GM10266 (cell line): ENCODE measurements at regions not wholly inside any gene's neighbourhood (a gene's known extent, or its start where the extent isn't known, plus 50 kb on each side); places are given as distances from the start of the nearest gene placed in this dataset.

ENCODE experiments used
- DNase-seq: peaks from one replicate; pipeline ENCODE4 v3.0.0; 2012; ENCODE audit errors: extremely low spot score
- TF ChIP-seq, protein P1 (sequence below): IDR thresholded peaks from 2 replicates; pipeline ENCODE4 v1.5.1; 2012; ENCODE audit warnings: mild to moderate bottlenecking, low read depth; ENCODE audit not compliant: control insufficient read depth, insufficient read depth; ENCODE audit errors: missing control alignments

DNA sequence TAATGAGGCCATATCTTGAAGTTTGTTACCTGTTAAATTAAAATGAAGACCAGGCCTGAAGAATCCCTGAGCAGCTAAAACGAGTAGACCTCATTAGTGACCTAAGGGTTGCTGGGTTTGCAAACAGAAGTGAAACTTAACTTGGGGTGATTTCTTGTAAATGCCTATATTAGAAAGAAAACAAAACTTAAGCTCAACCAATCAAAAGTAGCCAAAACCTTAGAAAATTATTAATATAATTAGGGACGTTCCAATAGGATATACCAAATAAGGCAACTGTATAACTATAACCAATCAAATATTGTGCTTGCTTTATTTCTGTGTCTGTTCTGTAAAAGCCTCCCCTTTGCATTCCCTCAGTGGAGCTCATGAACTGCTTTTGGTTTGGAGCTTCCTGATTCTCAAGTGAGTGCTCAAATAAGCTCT, 137.9 kb upstream of the VRK2 start:
- TF ChIP-seq, protein P1, sequence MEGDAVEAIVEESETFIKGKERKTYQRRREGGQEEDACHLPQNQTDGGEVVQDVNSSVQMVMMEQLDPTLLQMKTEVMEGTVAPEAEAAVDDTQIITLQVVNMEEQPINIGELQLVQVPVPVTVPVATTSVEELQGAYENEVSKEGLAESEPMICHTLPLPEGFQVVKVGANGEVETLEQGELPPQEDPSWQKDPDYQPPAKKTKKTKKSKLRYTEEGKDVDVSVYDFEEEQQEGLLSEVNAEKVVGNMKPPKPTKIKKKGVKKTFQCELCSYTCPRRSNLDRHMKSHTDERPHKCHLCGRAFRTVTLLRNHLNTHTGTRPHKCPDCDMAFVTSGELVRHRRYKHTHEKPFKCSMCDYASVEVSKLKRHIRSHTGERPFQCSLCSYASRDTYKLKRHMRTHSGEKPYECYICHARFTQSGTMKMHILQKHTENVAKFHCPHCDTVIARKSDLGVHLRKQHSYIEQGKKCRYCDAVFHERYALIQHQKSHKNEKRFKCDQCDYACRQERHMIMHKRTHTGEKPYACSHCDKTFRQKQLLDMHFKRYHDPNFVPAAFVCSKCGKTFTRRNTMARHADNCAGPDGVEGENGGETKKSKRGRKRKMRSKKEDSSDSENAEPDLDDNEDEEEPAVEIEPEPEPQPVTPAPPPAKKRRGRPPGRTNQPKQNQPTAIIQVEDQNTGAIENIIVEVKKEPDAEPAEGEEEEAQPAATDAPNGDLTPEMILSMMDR, result no peak
- DNase-seq, result peak; percentile 9

DNA sequence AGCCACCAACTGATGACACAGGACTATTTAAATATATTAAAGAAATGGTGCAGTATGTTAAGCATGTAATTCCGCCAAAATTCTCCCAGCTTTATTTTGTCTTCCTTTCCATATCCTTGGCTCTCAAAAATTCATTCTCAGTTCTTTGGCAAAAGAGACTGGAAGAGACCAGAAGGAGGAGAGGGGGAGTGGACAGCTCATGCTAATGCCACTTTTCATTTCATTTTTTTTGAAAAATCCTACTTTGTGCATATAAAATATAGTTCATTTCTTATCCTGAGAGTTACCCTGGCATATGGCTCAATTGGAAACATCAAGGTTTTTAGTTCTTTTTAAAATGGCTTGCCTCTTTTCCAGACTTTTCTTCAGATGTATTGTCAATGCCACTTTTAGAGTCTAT, 128.5 kb upstream of the VRK2 start:
- TF ChIP-seq, protein P1, result no peak
- no peak for DNase-seq

DNA sequence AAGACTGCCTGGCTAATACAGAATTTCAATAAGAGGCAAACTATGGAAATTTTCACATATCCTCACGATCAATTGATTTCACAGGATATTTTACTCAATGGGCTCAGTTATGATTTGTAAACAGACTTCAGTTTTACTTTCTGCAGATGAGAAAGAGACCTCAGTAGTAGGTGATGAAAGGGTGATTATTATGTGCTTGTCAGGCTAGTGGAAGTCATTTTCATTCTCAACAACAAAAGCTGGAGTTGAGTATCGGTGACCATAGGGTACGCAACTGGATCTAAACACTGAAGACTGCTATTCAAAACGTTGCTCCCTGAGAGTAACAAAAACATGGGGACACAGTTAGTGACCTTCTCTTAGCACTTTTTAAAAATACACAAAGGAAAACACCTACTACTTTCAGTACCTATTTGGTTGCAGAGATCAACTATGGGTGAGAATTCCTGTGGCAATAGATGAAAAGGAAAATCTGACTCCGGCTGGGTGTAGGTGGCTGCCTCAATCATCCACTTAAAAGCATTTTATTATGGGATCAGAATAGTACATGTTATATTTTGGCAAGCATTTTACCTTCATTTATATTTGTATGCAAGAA, 126.2 kb upstream of the VRK2 start:
- no peak for DNase-seq
- TF ChIP-seq, protein P1, result no peak

DNA sequence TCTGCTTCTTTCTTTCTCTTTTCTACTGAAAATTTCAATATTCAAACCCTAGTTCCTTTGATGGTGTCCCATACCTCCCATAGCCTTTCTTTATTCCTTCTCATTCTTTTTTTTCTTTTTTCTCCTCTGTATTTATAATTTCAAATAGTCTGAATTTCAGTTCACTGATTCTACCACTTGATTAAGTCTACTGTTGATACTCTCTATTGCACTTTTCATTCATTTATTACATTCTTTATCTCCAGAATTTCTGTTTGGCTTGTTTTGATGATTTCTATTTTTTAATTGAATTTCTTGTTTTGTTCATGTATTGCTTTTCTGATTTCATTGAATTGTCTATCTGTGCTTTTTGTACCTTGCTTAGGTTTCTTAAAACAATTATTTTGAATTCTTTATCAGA, 111.9 kb upstream of the VRK2 start:
- no peak for DNase-seq
- TF ChIP-seq, protein P1, result no peak

DNA sequence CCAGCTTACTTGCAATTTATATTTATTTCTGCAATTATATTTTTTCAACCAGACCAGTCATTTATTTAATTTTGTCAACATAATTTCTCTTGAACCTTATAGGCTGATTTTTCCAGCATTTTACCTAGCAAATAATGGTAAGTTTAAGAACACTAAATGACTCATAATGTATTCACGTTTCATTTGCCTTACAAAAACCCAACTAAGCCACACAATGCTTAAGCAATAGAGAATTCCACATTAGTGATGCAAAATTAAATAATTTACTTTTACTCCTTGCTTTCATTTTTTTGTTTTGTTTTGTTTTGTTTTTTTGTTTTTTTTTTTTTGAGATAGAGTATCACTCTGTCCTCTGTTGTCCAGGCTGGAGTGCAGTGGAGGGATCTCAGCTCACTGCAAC, 110.4 kb upstream of the VRK2 start:
- TF ChIP-seq, protein P1, result no peak
- no peak for DNase-seq

DNA sequence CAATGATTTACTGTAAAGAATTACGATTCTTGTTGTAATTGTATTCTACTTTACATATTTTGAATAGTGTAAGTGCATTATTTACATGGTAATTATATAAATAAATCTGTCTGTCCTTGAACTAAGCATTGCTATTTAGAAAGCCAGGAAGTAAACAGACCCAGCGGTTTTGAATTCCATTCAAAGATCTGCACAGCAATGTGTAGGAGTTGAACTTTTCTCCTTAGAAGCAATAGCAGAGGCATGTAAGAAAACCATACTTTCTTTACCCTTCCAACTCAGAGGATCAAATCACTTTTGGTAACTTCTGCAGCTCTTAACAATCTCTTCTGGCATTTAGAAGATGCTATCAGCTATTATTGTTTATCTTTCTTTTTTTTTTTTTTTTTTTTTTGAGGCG, 109.2 kb upstream of the VRK2 start:
- TF ChIP-seq, protein P1, result no peak
- DNase-seq, result no peak

DNA sequence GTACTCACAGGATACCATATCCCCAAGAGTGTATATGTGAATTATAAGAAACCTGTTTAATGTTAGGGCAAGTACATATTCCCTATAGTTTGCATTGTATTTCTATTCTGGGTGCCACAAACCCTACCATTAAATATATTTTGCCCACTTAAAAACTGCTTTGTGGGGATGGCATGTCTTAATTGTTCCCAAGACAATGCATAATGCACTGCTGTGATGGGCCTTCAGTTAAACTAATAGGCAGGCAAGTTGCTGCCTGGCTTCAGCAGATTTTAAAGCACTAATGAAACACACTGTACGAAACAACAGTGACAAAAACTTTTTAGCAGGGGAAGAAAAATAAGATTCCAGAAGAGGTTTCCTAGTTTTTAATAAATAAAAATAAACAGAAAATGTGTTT, 104.8 kb upstream of the VRK2 start:
- TF ChIP-seq, protein P1, result no peak
- DNase-seq, result no peak
